ENCODE measurements at regions not wholly inside any gene's neighbourhood (a gene's known extent, or its start where the extent isn't known, plus 50 kb on each side); places are given as distances from the start of the nearest gene placed in this dataset.

DNA sequence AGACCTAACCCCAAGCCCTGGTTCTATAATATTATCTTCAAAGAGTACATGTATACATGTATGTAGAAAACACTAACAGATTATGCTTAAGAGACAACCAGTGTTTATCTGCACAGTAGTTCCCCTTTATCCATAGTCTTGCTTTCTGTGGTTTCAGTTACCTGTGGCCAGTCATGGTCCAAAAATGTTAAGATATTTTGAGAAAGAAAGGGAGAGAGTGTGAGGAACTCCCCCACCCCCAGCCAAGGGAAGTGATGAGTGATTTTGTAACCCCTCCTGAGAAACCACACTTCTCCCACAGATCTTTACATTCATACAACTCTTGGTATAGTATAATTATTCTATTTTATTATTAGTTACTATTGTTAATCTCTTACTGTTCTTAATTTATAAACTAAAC lies 77.3 kb upstream of the CNTN1 start:
- Histone ChIP-seq H3K36me3 (ENCODE audit: control insufficient read depth, insufficient read depth, low read length) (no peaks in the 10 kb centered on the region), H3K4me3 (replicated peaks; ENCODE audit: low read depth, low read length) (no peak overlapping the region), H3K27me3 (replicated peaks; ENCODE audit: control insufficient read depth, insufficient read depth, low read length) (no peaks in the 10 kb centered on the region)
- DNase-seq (ENCODE audit: extremely low read depth, insufficient read length), result peak; percentile 32
- TF ChIP-seq, protein P1, sequence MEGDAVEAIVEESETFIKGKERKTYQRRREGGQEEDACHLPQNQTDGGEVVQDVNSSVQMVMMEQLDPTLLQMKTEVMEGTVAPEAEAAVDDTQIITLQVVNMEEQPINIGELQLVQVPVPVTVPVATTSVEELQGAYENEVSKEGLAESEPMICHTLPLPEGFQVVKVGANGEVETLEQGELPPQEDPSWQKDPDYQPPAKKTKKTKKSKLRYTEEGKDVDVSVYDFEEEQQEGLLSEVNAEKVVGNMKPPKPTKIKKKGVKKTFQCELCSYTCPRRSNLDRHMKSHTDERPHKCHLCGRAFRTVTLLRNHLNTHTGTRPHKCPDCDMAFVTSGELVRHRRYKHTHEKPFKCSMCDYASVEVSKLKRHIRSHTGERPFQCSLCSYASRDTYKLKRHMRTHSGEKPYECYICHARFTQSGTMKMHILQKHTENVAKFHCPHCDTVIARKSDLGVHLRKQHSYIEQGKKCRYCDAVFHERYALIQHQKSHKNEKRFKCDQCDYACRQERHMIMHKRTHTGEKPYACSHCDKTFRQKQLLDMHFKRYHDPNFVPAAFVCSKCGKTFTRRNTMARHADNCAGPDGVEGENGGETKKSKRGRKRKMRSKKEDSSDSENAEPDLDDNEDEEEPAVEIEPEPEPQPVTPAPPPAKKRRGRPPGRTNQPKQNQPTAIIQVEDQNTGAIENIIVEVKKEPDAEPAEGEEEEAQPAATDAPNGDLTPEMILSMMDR (IDR thresholded peaks at IDR 0.05; ENCODE audit: insufficient read depth, low read length, poor library complexity, severe bottlenecking), result no peak

DNA sequence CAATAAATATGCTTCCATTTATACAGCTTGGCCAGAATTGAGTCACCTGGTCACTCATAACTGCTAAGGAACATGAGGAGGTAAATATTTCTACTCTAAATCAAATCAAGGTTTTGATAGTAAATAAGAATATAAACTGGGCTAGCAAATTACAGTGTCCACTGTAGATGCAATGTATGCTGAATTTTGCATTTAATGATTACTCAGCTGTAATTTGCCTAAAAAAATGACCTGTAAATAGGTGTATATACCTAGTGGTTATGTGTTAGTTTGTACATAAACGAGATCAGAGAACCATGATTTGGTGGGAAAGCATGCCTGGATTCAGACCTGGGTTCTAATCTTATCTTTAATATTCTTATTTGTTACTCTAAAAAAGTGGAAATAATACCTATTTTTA lies 76.6 kb upstream of the CNTN1 start:
- H3K4me3 ChIP-seq (replicated peaks; ENCODE audit: low read depth, low read length), result no peak overlapping the region
- TF ChIP-seq, protein P1 (IDR thresholded peaks at IDR 0.05; ENCODE audit: insufficient read depth, low read length, poor library complexity, severe bottlenecking), result no peak
- no peaks in the 10 kb centered on the region for H3K27me3 ChIP-seq (replicated peaks; ENCODE audit: control insufficient read depth, insufficient read depth, low read length)
- no peak for DNase-seq (ENCODE audit: extremely low read depth, insufficient read length)
- H3K36me3 ChIP-seq (ENCODE audit: control insufficient read depth, insufficient read depth, low read length), result no peaks in the 10 kb centered on the region

DNA sequence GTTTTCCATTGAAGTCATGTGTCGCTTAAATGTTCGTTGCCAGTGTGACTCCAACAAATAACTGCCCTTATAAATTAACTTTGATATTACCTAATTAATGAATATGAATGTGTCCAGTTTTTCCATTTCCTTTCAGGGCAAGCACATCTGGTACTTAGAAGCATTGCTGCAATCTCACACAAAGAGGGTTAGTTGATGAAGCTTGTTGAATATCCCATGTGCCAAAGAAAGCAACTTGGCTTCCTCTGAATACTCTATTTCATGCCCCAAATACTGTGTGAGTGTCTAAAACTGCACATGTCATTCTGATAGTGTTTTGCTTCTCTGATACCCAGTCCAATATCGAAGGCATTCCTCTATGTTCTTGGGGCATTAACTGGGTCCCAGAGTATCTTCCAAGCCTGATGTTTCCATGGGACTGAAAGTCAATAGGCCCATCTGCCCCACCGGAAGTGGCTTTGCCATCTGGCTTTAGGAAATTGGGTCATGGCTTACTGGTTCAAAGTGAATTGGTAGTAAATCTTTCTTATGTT lies 75.8 kb upstream of the CNTN1 start:
- DNase-seq (ENCODE audit: extremely low read depth, insufficient read length), result no peak
- H3K36me3 ChIP-seq (ENCODE audit: control insufficient read depth, insufficient read depth, low read length), result no peaks in the 10 kb centered on the region
- TF ChIP-seq, protein P1 (IDR thresholded peaks at IDR 0.05; ENCODE audit: insufficient read depth, low read length, poor library complexity, severe bottlenecking), result no peak

DNA sequence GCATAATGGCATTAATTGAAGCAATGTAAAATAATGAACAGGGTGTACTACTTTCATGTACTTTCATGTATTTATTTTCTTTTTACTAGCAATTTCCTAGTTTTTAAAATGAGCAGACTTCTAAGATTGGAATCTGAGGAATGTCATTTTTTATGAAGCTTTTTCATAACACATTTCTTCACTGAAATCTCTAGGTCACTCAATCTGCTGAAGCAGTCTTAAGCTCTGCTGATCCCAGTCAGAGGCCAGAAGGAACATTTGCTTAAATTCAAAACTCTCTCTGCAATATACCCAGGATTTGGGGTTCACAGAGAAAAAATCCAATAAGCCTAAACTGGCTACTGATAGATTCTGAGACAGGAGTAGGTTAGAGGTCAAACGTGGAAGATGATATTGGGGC lies 73.6 kb upstream of the CNTN1 start:
- TF ChIP-seq, protein P1 (IDR thresholded peaks at IDR 0.05; ENCODE audit: insufficient read depth, low read length, poor library complexity, severe bottlenecking), result no peak
- Histone ChIP-seq H3K36me3 (ENCODE audit: control insufficient read depth, insufficient read depth, low read length) (no peaks in the 10 kb centered on the region), H3K27me3 (replicated peaks; ENCODE audit: control insufficient read depth, insufficient read depth, low read length) (no peaks in the 10 kb centered on the region), H3K4me3 (replicated peaks; ENCODE audit: low read depth, low read length) (no peak overlapping the region)
- no peak for DNase-seq (ENCODE audit: extremely low read depth, insufficient read length)

More for the DNA sequence above, 75.8 kb upstream of the CNTN1 start:
- H3K27me3 ChIP-seq (replicated peaks; ENCODE audit: control insufficient read depth, insufficient read depth, low read length), result no peaks in the 10 kb centered on the region
- H3K4me3 ChIP-seq (replicated peaks; ENCODE audit: low read depth, low read length), result no peak overlapping the region

DNA sequence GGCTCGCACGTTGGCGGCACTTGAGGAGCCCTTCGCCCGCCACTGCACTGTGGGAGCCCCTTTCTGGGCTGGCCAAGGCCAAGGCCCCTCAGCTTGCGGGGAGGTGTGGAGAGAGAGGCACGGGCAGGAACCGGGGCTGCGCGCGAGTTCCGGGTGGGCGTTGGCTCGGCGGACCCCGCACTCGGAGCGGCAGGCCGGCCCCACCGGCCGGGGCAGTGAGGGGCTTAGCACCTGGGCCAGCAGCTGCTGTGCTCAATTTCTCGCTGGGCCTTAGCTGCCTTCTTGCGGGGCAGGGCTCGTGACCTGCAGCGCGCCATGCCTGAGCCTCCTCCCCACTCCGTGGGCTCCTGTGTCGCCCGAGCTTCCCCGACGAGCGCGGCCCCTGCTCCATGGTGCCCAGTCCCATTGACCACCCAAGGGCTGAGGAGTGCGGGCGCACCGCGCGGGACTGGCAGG lies 71.6 kb upstream of the CNTN1 start:
- Histone ChIP-seq H3K36me3 (ENCODE audit: control insufficient read depth, insufficient read depth, low read length) (no peaks in the 10 kb centered on the region), H3K4me3 (replicated peaks; ENCODE audit: low read depth, low read length) (no peak overlapping the region), H3K27me3 (replicated peaks; ENCODE audit: control insufficient read depth, insufficient read depth, low read length) (no peaks in the 10 kb centered on the region)
- no peak for DNase-seq (ENCODE audit: extremely low read depth, insufficient read length)
- TF ChIP-seq, protein P1 (IDR thresholded peaks at IDR 0.05; ENCODE audit: insufficient read depth, low read length, poor library complexity, severe bottlenecking), result no peak

Data from GM06990 (cell line).